SJCRH30 (cell line): ENCODE measurements at regions not wholly inside any gene's neighbourhood (a gene's known extent, or its start where the extent isn't known, plus 50 kb on each side); places are given as distances from the start of the nearest gene placed in this dataset.

ENCODE experiments used
- DNase-seq, 2 experiments: peaks; one replicate each; pipeline ENCODE4 v3.0.0-alpha.2; 2015 to 2020
- H3K27ac ChIP-seq: fragments of 250-450 bp; sonication (Bioruptor Pico); 2 replicates; pipeline ENCODE4 v1.5.1; 2020; ENCODE audit warnings: mild to moderate bottlenecking, moderate library complexity
- H3K27me3 ChIP-seq: fragments of 250-450 bp; sonication (Bioruptor Pico); 2 replicates; pipeline ENCODE4 v1.5.1; 2020; ENCODE audit warnings: mild to moderate bottlenecking, moderate library complexity
- H3K36me3 ChIP-seq: fragments of 250-450 bp; sonication (Bioruptor Pico); 2 replicates; pipeline ENCODE4 v1.5.1; 2020; ENCODE audit warnings: mild to moderate bottlenecking, moderate library complexity
- H3K4me1 ChIP-seq: fragments of 250-450 bp; sonication (Bioruptor Pico); 2 replicates; pipeline ENCODE4 v1.5.1; 2020; ENCODE audit warnings: mild to moderate bottlenecking, moderate library complexity
- H3K4me3 ChIP-seq: fragments of 250-450 bp; sonication (Bioruptor Pico); 2 replicates; pipeline ENCODE4 v1.5.1; 2020; ENCODE audit warnings: mild to moderate bottlenecking, moderate library complexity
- H3K9me3 ChIP-seq: fragments of 250-450 bp; sonication (Bioruptor Pico); replicated peaks from 2 replicates; pipeline ENCODE4 v1.5.1; 2020; ENCODE audit warnings: mild to moderate bottlenecking, moderate library complexity

DNA sequence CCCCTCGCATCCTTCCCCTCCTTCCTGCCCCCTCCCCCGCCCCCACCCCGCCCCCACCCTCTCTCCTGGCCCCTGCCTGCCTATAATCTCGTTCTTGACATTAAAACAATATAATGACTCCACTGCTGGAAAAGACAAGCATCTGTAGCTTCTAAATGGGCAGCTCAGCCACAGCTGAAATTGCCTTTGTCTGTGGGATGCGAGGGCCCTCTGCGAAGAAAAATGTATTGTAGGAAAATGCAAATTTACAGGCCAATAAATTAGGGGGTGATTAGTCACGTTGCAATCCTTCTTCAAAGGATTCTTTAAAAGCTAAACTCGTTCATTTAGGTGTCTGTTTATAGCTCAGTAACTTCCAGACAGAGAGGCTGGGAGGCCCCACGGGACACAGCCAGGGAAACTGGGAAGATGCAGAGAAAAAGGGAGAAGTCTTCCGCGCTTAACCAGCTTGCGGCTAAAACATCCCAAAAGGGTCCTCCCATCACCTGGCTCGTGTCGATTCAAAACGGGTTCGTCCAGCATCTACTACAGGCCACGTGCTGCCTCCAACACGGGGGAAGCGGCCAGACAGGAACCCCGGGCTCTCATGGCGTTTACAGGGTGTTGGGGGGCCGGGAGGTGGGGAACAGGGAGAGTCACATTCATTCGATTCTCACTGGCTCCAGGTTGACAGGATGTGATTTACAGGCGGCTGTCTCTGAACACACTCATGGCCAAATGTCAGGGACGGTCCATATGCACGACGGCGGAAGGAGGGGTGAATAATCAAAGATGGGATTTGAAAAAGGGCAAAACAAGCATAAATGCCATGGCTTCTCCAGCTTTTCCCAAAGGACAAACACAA lies 100.5 kb upstream of the ZBTB40 start:
- Histone ChIP-seq H3K9me3 (no peaks in the 10 kb centered on the region), H3K4me3 (no peak overlapping the region), H3K27ac (no peak overlapping the region), H3K4me1 (no peaks in the 10 kb centered on the region), H3K36me3 (no peaks in the 10 kb centered on the region), H3K27me3 (peaks cover 26% of the 10 kb centered on the region)
- DNase-seq: no peak

DNA sequence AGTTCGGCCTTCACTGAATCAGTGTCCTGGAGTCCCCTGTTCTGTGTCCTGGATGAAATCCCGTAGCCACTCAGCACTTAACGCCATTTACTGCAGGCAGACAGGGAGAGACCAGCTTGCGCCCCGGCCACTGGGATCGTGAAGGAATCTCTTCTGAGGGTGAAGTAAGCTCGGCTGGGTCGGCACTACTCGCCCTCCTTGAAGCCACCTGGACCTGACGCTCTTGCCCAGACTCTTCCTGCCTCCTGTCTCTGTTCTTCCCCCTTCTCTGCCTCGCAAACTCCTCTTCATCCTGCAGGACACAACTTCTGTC lies 99.9 kb upstream of the ZBTB40 start:
- Histone ChIP-seq H3K4me1 (no peaks in the 10 kb centered on the region), H3K27me3 (peaks cover 26% of the 10 kb centered on the region)

DNA sequence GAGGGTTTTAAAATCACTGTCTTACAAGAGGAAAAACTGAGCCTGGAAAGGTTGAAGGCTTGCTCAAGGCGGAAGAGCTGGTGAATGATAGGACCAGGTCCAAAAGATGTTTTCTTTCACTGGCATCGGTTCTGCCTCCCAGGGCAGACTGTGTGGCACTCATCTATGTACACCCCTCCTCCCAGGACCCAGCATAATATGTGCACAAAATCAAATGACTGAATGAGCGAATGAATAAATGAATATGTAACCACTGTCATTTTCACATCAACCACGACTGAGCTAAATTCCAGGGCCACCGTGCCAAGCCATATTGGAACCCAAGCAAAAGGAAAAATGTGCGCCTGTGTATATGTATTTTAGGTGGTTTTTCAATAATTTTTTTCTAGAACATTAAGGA lies 99.3 kb upstream of the ZBTB40 start:
- H3K4me1 ChIP-seq: no peaks in the 10 kb centered on the region
- peaks cover 26% of the 10 kb centered on the region for H3K27me3 ChIP-seq
- DNase-seq: no peak
- H3K27ac ChIP-seq: no peak overlapping the region
- H3K4me3 ChIP-seq: no peak overlapping the region
- H3K36me3 ChIP-seq: no peaks in the 10 kb centered on the region
- H3K9me3 ChIP-seq: no peaks in the 10 kb centered on the region

More for the DNA sequence above, 99.9 kb upstream of the ZBTB40 start:
- H3K36me3 ChIP-seq: no peaks in the 10 kb centered on the region
- no peaks in the 10 kb centered on the region for H3K9me3 ChIP-seq
- H3K4me3 ChIP-seq: no peak overlapping the region
- no peak overlapping the region for H3K27ac ChIP-seq
- no peak for DNase-seq

DNA sequence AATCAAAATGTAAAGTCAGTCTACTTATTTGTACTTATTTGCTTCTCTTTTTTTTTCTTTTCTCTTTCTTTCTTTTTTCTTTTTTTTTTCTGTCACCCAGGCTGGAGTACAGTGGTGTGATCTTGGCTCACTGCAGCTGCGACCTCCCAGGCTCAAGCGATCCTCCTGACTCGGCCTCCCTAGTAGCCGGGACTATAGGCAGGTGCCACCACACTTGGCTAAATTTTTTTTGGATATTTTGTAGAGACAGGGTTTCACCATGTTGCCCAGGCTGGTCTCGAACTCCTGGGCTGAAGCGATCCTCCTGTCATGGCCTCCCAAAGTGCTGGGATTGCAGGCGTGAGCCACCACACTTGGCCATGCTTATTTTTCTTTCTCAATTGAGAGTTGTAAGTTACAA lies 98.8 kb upstream of the ZBTB40 start:
- H3K27me3 ChIP-seq: peaks cover 22% of the 10 kb centered on the region
- no peaks in the 10 kb centered on the region for H3K36me3 ChIP-seq
- H3K4me3 ChIP-seq: no peak overlapping the region
- no peaks in the 10 kb centered on the region for H3K4me1 ChIP-seq
- no peak overlapping the region for H3K27ac ChIP-seq
- H3K9me3 ChIP-seq: no peaks in the 10 kb centered on the region
- DNase-seq: no peak

DNA sequence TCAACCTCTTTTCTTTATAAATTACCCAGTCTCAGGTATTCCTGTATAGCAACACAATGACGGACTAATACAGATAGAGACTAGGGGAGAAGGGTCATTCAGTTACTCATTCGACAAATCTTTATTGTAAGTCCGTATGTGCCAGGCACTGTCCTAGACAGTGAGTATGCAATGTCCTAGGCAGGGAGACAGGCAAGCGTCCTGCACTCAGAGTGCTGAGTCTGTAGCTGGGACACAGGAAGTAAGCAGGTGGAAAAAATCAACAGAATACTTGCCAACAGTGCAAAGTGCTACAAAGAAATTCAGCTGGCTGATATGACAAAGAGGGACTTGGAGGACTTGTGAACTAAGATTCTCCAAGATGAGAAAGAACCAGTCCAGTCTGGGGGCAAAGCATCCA lies 92.2 kb upstream of the ZBTB40 start:
- no peak for DNase-seq
- no peaks in the 10 kb centered on the region for H3K9me3 ChIP-seq
- no peak overlapping the region for H3K4me3 ChIP-seq
- H3K27me3 ChIP-seq: peaks cover 3% of the 10 kb centered on the region
- H3K27ac ChIP-seq: no peak overlapping the region
- no peaks in the 10 kb centered on the region for H3K4me1 ChIP-seq
- no peaks in the 10 kb centered on the region for H3K36me3 ChIP-seq

DNA sequence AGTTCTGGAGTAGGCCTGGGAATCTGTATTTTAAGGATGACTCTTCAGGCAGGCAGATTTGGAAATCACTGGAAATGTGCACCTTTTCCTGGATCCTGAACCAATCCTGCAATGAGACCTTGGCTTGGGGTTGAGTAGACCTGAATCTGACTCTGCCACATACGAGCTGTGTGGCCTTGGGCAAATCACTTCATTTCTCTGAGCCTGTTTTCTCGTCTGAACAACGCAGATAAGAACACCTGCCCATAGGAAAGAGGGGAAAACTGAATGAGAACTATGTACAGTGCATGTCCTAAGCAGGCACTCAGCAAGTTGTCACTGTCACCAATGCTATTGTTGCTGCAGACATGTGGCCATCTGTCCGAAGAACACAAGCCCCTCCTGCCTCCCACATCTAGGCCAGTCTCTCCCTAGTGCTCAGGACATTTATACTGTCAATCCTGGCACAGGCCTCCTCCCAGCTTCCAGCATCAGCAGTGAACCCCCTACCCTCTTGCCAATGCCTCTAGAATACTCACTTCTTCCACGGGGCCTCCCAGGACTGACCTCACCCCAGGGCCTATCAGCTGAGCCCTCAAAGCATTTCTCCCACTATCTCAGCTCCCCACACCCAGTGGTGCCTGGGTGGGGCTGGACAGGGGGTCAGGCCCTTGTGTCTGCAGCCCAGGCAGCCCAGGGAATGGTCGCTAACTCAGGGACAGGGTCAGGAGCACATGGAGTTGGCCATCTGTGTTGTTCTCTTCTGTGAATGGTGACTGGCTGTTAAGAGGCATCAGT lies 88.8 kb upstream of the ZBTB40 start:
- Histone ChIP-seq H3K9me3 (no peaks in the 10 kb centered on the region), H3K27me3 (peaks cover 8% of the 10 kb centered on the region)

DNA sequence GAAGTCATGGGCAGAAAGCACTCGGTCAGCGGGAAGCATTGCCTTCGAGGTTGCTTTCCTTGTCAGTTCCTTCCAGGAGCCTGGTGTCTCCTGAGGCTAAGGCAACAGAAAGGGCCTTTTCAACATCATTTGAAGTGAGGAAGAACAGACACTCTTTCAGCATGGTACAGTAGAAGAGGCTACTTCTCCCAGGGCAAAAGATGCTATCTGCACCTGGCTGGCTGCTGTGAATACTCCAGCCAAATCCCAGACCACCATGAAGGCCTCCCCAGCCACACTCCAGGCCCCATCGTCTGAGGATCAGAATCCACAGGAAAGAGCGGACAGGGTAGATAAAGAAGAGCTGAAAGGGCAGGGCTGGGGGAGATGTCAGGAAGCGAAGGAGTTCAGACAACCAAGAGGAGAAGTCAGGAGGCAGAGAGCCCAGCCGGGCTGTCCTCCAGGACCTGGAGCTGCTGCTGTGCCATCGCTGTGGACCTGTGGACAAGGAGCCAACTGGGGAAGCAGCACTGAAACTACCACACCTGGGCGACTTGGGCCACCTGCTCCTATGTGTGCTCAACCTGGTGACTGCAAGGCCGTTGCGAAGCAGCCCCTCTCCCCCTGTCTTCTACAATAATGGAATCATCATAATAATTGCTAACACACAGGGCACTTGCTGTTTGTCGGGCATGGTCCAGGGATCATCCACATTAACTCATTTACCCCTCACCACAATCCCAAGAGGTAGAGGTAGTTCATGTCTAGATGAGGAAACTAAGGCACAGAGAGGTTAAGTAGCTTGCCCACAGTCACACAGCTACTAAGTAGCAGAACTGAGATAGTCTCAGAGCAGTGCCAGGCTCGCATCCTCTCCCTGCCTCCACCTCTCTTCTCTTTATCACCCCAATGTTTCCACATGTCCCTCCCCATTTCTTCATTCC lies 88.0 kb upstream of the ZBTB40 start:
- no peaks in the 10 kb centered on the region for H3K36me3 ChIP-seq
- H3K27ac ChIP-seq: no peak overlapping the region
- no peak overlapping the region for H3K4me3 ChIP-seq
- no peak for DNase-seq
- no peaks in the 10 kb centered on the region for H3K4me1 ChIP-seq
- H3K27me3 ChIP-seq: peaks cover 8% of the 10 kb centered on the region
- H3K9me3 ChIP-seq: no peaks in the 10 kb centered on the region

More for the DNA sequence above, 88.8 kb upstream of the ZBTB40 start:
- Histone ChIP-seq H3K4me3 (no peak overlapping the region), H3K36me3 (no peaks in the 10 kb centered on the region), H3K4me1 (no peaks in the 10 kb centered on the region), H3K27ac (no peak overlapping the region)
- no peak for DNase-seq

DNA sequence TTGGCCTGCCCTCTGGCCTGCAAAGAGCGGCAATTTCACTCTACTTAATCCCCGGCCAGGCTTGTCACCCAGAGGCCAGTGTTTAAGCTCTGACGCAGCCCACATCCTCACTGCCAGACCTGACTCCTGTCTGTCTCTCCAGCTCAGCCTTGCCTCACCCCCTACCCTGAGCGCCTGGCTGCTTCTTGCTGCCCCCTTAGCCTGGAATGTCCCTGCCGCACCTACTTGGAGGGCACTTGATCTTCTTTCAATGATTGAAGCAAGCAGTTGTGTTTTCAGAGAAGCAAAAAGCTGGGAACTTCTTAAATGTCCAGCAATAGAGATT lies 87.4 kb upstream of the ZBTB40 start:
- Histone ChIP-seq H3K4me1 (no peaks in the 10 kb centered on the region), H3K36me3 (no peaks in the 10 kb centered on the region), H3K27ac (no peak overlapping the region), H3K9me3 (no peaks in the 10 kb centered on the region), H3K27me3 (peaks cover 10% of the 10 kb centered on the region), H3K4me3 (no peak overlapping the region)
- DNase-seq: no peak

DNA sequence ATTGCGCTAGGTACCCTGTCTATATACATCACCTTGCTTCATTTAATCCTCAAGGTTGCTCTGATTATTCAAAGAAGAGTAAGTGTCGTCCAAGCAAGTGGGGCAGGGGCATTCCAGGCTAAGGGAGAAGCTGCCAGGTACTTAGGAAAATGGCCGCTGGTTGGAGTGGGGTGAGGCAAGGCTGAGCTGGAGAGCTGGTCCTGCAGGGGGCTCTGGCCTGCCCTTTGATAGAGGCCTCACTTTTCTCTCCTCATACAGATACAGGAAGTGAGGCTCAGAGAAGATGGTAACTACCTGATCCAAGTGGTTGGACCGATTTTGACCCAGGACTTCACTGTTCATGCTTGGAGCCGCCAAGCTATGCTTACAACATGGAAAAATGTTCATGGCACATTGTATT lies 86.9 kb upstream of the ZBTB40 start:
- no peak overlapping the region for H3K27ac ChIP-seq
- H3K4me1 ChIP-seq: no peaks in the 10 kb centered on the region
- H3K4me3 ChIP-seq: no peak overlapping the region
- no peak for DNase-seq
- H3K27me3 ChIP-seq: peaks cover 12% of the 10 kb centered on the region; the same call in 1 of the 2 replicates
- H3K9me3 ChIP-seq: no peaks in the 10 kb centered on the region
- no peaks in the 10 kb centered on the region for H3K36me3 ChIP-seq

DNA sequence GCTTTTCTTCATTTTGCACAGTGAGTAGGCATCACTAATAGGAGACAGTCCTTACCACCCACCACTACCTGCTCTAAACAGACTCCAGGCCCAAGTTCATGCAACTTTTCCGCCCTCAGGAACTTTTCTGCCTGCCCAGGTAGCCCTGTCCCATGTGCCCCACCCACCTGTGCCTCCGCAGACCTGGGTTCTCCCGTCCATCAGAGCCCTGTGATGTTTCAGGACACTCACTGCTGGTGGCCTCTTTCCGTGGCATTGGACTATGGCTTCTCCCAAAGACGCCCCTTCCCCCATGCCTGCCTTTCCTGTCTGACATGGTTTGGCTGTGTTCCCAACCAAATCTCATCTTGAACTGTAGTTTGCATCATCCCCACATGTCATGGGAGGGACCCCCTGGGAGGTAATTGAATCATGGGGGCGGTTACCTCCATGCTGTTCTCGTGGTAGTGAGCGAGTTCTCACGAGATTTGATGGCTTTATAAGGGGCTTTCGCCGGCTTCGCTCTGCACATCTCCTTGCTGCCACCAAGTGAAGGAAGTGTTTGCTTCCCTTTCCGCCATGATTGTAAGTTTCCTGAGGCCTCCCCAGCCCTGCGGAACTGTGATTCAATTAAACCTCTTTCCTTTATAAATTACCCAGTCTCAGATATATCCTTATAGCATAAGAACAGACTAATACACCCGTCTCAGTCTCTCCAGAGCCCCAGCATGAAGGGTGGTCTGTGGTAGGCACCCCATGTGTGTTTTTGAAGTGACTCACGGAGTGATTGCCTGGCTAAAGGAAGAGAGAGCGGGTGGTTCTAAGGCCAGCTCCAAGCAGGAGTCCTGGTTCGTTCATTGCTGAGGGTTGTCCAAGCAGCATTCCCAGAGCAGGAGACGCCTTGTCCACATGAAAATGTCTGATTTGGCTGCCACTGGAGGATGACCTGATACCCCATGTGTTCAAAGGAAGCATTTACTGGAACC lies 86.0 kb upstream of the ZBTB40 start:
- no peaks in the 10 kb centered on the region for H3K4me1 ChIP-seq
- no peak overlapping the region for H3K4me3 ChIP-seq
- H3K27me3 ChIP-seq: peaks cover 12% of the 10 kb centered on the region; the same call in 1 of the 2 replicates
- H3K9me3 ChIP-seq: no peaks in the 10 kb centered on the region
- H3K27ac ChIP-seq: no peak overlapping the region
- no peaks in the 10 kb centered on the region for H3K36me3 ChIP-seq
- peak; percentile 28 to 35 for DNase-seq

DNA sequence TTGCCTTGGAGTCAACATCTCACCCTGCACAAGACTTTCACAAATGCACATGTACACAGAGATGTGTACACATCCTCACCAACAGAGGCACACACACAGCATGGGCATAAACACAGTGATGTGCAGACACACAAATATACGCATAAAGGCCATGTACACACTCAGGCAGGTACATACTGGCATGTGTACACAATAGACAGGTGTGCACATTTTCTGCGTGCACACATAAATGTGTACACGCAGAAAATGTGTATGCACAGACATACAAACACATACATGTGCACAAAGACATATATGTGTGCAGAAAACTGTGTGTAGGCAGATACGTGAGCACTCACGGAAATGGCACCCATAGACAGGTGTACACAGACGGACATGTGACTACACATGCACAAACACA lies 85.3 kb upstream of the ZBTB40 start:
- H3K27me3 ChIP-seq: peaks cover 15% of the 10 kb centered on the region; the same call in 1 of the 2 replicates

DNA sequence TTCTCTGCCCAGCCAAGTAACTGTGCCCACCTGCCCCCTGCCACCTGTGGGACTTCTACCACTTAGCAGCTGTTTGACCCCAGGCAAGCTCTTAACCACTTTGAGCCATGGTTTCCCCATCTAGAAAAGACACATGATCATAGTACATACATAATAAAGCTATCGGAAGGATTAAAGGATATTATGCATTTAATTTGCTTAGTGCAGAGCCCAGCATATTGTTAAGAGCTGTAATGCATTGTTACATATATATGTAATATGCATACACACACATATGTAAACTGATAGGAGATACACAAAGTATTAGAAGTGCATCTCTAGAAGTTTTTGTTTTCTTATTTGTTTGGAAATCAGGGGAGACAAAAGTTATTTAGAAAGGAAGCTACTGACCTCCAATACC lies 83.5 kb upstream of the ZBTB40 start:
- H3K27ac ChIP-seq: no peak overlapping the region
- H3K4me3 ChIP-seq: no peak overlapping the region
- H3K36me3 ChIP-seq: no peaks in the 10 kb centered on the region
- no peaks in the 10 kb centered on the region for H3K4me1 ChIP-seq
- DNase-seq: no peak
- no peaks in the 10 kb centered on the region for H3K9me3 ChIP-seq
- peaks cover 15% of the 10 kb centered on the region; the same call in 1 of the 2 replicates for H3K27me3 ChIP-seq

More for the DNA sequence above, 85.3 kb upstream of the ZBTB40 start:
- Histone ChIP-seq H3K4me3 (no peak overlapping the region), H3K27ac (no peak overlapping the region), H3K4me1 (no peaks in the 10 kb centered on the region), H3K36me3 (no peaks in the 10 kb centered on the region), H3K9me3 (no peaks in the 10 kb centered on the region)
- no peak for DNase-seq

DNA sequence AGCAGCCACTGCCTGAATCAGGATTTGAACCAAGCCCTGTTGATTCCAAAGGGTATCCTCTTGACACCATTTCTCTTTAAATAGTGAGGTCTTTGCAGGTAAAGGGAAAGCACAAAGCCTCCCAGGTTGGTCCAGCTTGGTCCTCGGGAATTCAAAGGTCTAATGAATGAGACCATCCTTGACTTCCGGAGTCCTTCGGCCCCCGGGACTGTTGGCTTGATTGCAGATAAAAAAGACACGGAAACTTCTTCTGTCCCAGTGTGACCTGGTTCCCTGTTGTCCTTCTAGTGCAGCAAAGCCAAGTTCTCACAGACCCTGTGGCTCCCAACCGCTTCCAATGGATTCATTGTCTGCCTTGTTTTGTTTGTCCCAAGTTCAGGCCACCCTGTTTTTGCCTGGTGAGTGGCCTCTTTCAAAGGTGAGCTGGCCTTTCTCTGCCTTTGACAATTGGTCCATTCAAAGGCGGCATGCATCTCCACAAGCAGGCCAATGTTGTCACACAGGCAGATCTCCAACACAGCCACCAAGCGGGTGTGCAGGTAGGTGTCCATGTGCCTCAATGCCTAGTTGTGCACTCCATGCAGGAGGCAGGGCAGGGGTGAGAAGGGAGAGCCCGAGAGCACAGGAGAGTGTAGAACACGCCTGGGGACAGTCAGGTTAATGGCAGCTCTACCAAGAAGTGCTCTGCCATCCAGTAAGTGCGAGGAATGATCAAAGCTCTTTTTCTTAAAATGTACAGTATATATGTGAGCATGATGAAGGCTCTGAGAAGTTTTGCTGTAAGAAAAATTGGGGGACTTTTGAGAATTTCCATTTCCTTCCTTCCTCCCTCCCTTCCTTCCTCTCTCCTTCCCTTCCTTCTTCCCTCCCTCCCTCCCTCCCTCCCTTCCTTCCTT lies 82.1 kb upstream of the ZBTB40 start:
- Histone ChIP-seq H3K4me3 (no peak overlapping the region), H3K4me1 (no peaks in the 10 kb centered on the region), H3K9me3 (no peaks in the 10 kb centered on the region), H3K27me3 (peaks cover 15% of the 10 kb centered on the region; the same call in 1 of the 2 replicates), H3K36me3 (no peaks in the 10 kb centered on the region), H3K27ac (no peak overlapping the region)
- DNase-seq: no peak
